PC-9 (cell line): ENCODE measurements at regions not wholly inside any gene's neighbourhood (a gene's known extent, or its start where the extent isn't known, plus 50 kb on each side); places are given as distances from the start of the nearest gene placed in this dataset.

Source experiments
- BruUV-seq: library from RNA; stranded (reverse); fragments of 400-500 nt; replicated peaks from 2 replicates; lab custom pipeline; 2021; lab: Mats Ljungman, UMichigan
- CTCF ChIA-PET: fragments of 300-600 bp; sonication (Branson Sonifier 250); formaldehyde crosslinking; loops from one replicate; lab custom pipeline; 2022; ENCODE audit warnings: antibody characterized with exemption; lab: Charles Lee
- POLR2A ChIA-PET: fragments of 300-600 bp; sonication (Branson Sonifier 250); formaldehyde crosslinking; loops from one replicate; lab custom pipeline; 2022; ENCODE audit warnings: antibody characterized with exemption; ENCODE audit not compliant: unreplicated experiment; lab: Charles Lee
- DNase-seq, 2 experiments: peaks; one replicate each; pipeline versions ENCODE4 v3.0.0 to v3.0.0-alpha.2; 2015 to 2022; ENCODE audit warnings: mixed read lengths in 1 of 2
- H2AFZ ChIP-seq: fragments of 200-600 bp; sonication (generic); 2 replicates; pipeline ENCODE4 v1.8.1; 2017; ENCODE audit warnings: antibody characterized with exemption
- H3F3A ChIP-seq: fragments of 200-600 bp; sonication (generic); 2 replicates; pipeline ENCODE4 v1.8.1; 2017; ENCODE audit warnings: antibody characterized with exemption, mild to moderate bottlenecking, low read depth; ENCODE audit not compliant: insufficient read depth
- H3K27ac ChIP-seq: fragments of 200-600 bp; sonication (generic); 2 replicates; pipeline ENCODE4 v1.6.1; 2016; ENCODE audit warnings: mixed run types
- H3K27me3 ChIP-seq: fragments of 200-600 bp; sonication (generic); 2 replicates; pipeline ENCODE4 v1.6.1; 2016; ENCODE audit warnings: low read depth, mixed run types; ENCODE audit not compliant: insufficient read depth
- H3K36me3 ChIP-seq: fragments of 200-600 bp; sonication (generic); 2 replicates; pipeline ENCODE4 v1.6.1; 2016; ENCODE audit warnings: low read depth, mixed run types
- H3K4me1 ChIP-seq: fragments of 200-600 bp; sonication (generic); replicated peaks from 2 replicates; pipeline ENCODE4 v1.6.1; 2016; ENCODE audit warnings: mixed run types; ENCODE audit not compliant: insufficient read depth
- H3K4me2 ChIP-seq: fragments of 200-600 bp; sonication (generic); 2 replicates; pipeline ENCODE4 v1.6.1; 2017; ENCODE audit warnings: mixed run types
- H3K4me3 ChIP-seq: fragments of 200-600 bp; sonication (generic); 2 replicates; pipeline ENCODE4 v1.6.1; 2016; ENCODE audit warnings: mixed run types
- H3K79me2 ChIP-seq: fragments of 200-600 bp; sonication (generic); 2 replicates; pipeline ENCODE4 v1.6.1; 2017; ENCODE audit warnings: low read depth, mixed run types
- H3K9me2 ChIP-seq: fragments of 200-600 bp; sonication (generic); 2 replicates; pipeline ENCODE4 v1.8.1; 2017; ENCODE audit warnings: mild to moderate bottlenecking; ENCODE audit not compliant: insufficient read depth
- H3K9me3 ChIP-seq: fragments of 200-600 bp; sonication (generic); 2 replicates; pipeline ENCODE4 v1.8.1; 2016; ENCODE audit warnings: low read depth; ENCODE audit not compliant: insufficient read depth
- H4K20me1 ChIP-seq: fragments of 200-600 bp; sonication (generic); 2 replicates; pipeline ENCODE4 v1.8.1; 2017; ENCODE audit not compliant: insufficient read depth
- CTCF ChIP-seq: fragments of 200-600 bp; sonication (generic); conservative IDR thresholded peaks from 2 replicates; pipeline ENCODE4 v1.6.1; 2017; ENCODE audit warnings: mixed run types, antibody characterized with exemption, mild to moderate bottlenecking, moderate library complexity
- EZH2 ChIP-seq: fragments of 200-600 bp; sonication (generic); IDR thresholded peaks from 2 replicates; pipeline ENCODE4 v1.8.0; 2017; ENCODE audit warnings: antibody characterized with exemption, low read depth
- intact Hi-C: fragments of 100-400 bp; cut with micrococcal nuclease; formaldehyde crosslinking; loops from one replicate; pipeline ENCODE4 v1.10.0; 2022; ENCODE audit not compliant: unreplicated experiment

- Histone ChIP-seq H3K27ac (no peak overlapping the region), H3K9me3 (no peaks in the 10 kb centered on the region), H3K4me2 (no peak overlapping the region), H3K4me3 (no peak overlapping the region), H3K27me3 (no peaks in the 10 kb centered on the region), H3K36me3 (no peaks in the 10 kb centered on the region), H3K79me2 (no peaks in the 10 kb centered on the region), H3F3A (no peaks in the 10 kb centered on the region), H3K4me1 (no peaks in the 10 kb centered on the region), H3K9me2 (no peaks in the 10 kb centered on the region; the same call in 1 of the 2 replicates), H4K20me1 (no peaks in the 10 kb centered on the region), H2AFZ (no peak overlapping the region)
- no peak for DNase-seq
- POLR2A ChIA-PET = no interaction called here
- no TSS peak for BruUV-seq
- TF ChIP-seq EZH2 (no peak), CTCF (no peak)
- intact Hi-C loops = no loop called here
- CTCF ChIA-PET = no interaction called here
Measured at GRCh38 chr2:22795287-22795866, 589.6 kb upstream of the KLHL29 start.

GRCh38 chr2:22798386-22798785, 586.6 kb upstream of the KLHL29 start:
- no peak overlapping the region for H2AFZ ChIP-seq
- no peaks in the 10 kb centered on the region for H3K79me2 ChIP-seq
- intact Hi-C loops = no loop called here
- H3K27ac ChIP-seq = no peak overlapping the region
- no peak overlapping the region for H3K4me3 ChIP-seq
- no peaks in the 10 kb centered on the region for H3K36me3 ChIP-seq
- H3K9me2 ChIP-seq = no peaks in the 10 kb centered on the region; the same call in 1 of the 2 replicates
- POLR2A ChIA-PET = no interaction called here
- BruUV-seq = no TSS peak
- DNase-seq = no peak
- no peak overlapping the region for H3K4me2 ChIP-seq
- H3K4me1 ChIP-seq = no peaks in the 10 kb centered on the region
- H3K9me3 ChIP-seq = no peaks in the 10 kb centered on the region
- H3F3A ChIP-seq = no peaks in the 10 kb centered on the region
- TF ChIP-seq EZH2 (no peak), CTCF (no peak)
- no peaks in the 10 kb centered on the region for H4K20me1 ChIP-seq
- H3K27me3 ChIP-seq = no peaks in the 10 kb centered on the region
- CTCF ChIA-PET = no interaction called here

GRCh38 chr2:22800412-22800811, 584.6 kb upstream of the KLHL29 start:
- Histone ChIP-seq H3K27ac (no peak overlapping the region), H3F3A (no peaks in the 10 kb centered on the region), H3K4me1 (no peaks in the 10 kb centered on the region), H3K36me3 (no peaks in the 10 kb centered on the region), H3K9me3 (no peaks in the 10 kb centered on the region), H3K79me2 (no peaks in the 10 kb centered on the region), H2AFZ (no peak overlapping the region), H3K4me2 (no peak overlapping the region), H3K4me3 (no peak overlapping the region), H3K27me3 (no peaks in the 10 kb centered on the region), H4K20me1 (no peaks in the 10 kb centered on the region), H3K9me2 (no peaks in the 10 kb centered on the region)
- no peak for DNase-seq
- ChIA-PET CTCF (no interaction called here), POLR2A (no interaction called here)
- intact Hi-C loops = no loop called here
- TF ChIP-seq CTCF (no peak), EZH2 (no peak)
- no TSS peak for BruUV-seq
